ENCODE measurements at regions not wholly inside any gene's neighbourhood (a gene's known extent, or its start where the extent isn't known, plus 50 kb on each side); places are given as distances from the start of the nearest gene placed in this dataset.
"Not testable (repeated sequence)": the region's sequence is repeated elsewhere in the genome, so short reads cannot be mapped to it uniquely, and the experiment has no call there.

GRCh38 chr5:51661646-51662265 is 278.5 kb downstream of the ISL1 start:
- no peak for DNase-seq

DNA sequence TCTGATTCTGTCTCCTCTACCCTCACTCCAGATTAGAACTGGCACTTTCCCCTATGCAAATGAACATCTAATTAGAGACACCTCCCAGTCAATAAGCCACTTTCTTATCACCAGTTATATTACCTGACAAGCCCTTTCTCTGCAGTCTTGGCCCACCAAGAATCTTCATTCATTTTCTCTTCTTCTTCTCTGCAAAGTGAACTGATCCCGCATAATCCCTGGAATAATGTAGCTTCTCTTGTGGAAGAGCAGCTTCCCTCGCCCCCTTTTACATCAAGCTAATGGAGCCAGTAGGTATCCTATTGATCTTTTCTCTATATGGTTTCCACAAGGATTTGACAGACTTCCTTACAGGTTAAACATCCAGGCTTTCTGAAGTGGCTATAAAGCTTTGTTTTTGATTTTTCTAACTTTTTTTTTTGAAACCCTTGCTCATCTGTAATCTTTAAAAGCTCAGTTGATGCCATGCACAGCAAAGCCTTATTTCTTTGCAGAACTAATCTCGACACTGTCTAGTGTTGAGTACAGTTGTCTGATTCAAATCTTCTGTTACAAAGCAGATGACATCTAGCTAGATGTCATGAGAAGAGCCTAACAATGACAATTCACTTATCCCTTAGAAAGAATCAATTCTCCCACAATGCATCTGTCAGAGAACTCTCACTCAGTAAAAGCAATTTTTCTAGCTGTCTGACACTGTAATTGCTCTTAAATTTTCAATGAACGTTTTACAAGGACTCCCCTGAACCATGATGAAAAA is 281.4 kb downstream of the ISL1 start:
- no peak for DNase-seq

DNA sequence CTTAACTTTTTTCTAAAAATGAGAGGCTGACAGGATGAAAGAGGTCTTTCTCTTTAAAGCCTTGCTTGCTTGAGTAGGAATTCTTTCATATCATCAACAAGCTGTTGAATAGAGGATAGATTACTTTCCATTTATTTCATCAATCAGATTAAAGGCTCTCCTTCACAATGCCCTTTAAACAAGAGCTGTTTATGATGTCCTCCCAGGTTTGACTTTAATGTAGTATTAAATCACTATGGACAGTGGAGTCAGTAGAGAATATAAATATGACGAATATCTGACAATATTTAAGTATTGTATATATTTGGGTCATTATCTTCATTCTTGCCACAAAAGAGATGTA is 282.0 kb downstream of the ISL1 start:
- no peak for DNase-seq

DNA sequence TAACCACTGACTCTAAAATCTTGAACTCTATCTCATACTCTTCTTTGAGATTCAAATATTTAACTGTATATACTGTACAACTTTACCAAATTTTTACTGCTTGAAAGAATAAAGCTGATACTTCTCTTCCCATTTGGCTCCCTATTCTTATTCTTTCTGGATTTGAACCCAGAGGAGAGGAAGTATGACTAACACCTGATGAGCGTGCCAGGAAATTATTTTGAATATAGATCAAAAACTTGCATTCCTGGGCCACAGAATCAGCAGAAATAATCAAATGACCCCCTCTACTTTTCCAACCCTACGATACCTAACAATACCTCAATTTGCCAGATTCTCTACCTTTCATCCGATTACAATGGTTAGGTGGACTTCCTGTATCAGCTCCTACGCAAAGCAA is 285.8 kb downstream of the ISL1 start:
- no peak for DNase-seq

- no peak for DNase-seq
Observed at GRCh38 chr5:51678330-51678729, 295.1 kb downstream of the ISL1 start.

GRCh38 chr5:51679286-51679685 is 296.0 kb downstream of the ISL1 start:
- no peak for DNase-seq

GRCh38 chr5:51684794-51685355 is 301.6 kb downstream of the ISL1 start:
- DNase-seq = no peak

- no peak for DNase-seq
Observed at GRCh38 chr5:51685419-51685818, 302.2 kb downstream of the ISL1 start.

DNA sequence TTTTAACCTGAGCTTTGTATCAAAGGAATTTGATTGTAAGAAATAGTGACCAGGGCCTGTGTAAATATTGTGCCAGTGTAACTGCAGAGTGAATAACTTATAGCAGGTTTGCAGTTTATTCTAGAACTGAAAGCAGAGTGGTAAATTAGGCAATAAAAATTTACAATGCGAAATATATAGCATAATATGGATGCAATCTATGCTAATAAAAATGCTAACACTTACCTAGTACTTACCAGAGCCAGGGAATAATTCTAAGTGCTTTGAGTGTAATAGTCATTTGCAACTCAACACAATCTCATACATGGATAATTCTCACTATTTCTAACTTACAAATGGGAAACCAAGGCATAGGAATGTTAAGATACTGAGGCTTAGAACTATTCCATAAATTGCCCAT is 303.4 kb downstream of the ISL1 start:
- DNase-seq = no peak

DNA sequence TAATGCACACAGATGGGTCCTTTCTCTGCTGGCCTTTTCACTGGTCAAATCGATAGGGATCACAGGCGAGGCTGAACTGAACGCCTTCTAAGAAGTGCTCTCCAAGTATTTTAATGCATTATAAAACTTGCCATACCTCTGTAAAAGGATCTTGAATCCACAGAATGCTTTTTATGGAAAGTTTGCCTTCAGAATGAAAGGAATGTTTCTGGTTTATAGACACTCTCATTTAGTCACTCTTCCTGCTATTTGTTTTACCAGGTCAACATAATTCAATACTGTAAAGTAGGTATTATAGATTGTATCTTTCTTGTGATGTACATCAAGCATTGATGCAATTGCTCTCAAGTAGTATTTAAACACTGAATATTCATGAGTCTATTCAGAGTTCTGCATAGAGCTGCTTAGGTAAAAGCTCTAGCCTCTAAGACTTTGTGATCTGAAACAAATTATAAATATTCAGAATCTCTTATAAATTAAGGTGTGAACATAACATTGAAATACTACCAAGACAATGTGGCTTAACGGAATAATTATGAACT is 308.4 kb downstream of the ISL1 start:
- no peak for DNase-seq

- no peak for DNase-seq
Observed at GRCh38 chr5:51694826-51695225, 311.6 kb downstream of the ISL1 start.

DNA sequence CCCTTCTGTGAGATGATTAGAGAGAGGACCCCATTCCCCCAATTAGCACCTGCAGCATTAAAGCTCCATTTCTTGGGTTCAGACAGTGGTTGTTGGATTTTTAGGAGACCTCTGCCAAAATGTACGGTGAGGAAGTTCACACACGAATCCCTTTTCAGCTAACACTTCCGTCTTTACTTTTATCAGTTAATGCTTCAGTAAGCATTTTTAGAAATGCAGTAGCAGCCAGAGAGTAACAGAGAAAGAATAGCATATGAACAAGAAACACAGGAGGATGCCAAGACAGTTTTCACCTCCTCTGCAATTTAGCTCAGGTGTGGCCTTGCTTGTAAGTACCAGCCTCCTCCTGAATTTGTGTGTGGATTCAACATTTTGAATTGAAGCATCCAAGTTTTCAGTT is 312.9 kb downstream of the ISL1 start:
- no peak for DNase-seq

GRCh38 chr5:51702046-51702445 is 318.8 kb downstream of the ISL1 start:
- not testable (repeated sequence) for DNase-seq

DNA sequence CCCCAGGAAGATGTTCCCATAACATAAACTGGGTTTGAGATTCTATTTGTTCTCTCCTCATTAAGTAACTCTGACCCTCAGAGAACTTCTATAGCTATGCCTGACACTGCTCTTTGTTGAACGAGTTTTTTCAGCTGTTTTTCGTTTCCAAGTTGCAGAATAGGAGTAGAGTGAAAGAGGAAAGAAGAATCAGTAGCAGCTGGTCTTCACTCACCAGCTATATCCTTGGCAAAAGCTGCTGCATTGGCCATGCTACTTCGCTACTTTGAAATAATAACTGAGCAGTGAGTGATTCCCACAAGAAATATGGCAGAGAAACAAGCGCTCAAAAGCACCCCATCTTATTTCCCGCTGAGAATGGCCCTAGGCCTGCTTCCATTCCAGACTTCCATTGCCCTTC is 329.0 kb downstream of the ISL1 start:
- no peak for DNase-seq

- DNase-seq = not testable (repeated sequence)
Observed at GRCh38 chr5:51715445-51715844, 332.2 kb downstream of the ISL1 start.

DNA sequence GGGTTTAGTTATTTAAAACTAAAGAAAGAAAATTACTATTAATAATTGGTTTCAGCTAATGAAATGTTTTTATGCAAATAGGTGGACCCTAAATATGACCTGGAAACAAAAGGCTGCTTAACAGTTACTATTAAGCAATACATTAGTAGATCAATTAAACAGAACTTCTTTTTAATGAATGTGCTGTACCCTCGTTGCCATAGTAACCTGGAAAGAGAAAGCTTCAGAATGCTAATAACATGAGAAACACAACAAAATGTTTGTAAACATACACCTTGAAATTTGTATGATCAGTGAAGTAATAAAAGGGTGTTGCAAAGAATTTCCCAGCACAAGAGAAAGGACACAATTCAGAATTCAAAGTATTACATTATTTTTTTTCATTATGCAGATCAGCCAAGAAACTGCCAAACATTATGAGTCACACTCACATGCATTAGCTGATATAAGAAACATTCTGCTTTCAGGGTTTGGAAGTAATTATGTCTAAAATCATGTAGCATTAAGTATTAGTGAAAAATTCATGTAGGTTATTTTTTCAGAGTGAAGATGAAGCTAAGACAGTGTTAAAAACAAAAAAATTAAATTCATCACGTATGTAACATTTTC is 348.3 kb downstream of the ISL1 start:
- no peak for DNase-seq

DNA sequence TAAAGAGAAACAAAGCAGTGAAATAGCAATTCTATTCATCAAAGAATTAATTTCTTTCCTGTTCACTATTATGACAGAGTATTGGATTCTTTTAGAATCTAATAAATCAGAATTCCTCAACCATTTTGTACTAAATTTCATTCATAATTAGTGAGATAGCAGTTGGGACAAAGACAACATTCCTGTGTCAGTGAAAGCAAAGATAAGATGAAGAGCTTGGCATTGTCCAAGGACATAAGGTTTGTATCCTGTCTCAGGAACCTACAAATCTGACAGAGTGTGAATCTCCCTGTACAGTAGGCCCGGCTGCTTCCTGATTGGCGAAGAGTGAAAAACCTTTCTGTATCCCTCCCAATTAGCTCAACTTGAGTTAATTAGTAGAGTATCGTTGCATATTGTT is 349.1 kb downstream of the ISL1 start:
- DNase-seq = no peak

DNA sequence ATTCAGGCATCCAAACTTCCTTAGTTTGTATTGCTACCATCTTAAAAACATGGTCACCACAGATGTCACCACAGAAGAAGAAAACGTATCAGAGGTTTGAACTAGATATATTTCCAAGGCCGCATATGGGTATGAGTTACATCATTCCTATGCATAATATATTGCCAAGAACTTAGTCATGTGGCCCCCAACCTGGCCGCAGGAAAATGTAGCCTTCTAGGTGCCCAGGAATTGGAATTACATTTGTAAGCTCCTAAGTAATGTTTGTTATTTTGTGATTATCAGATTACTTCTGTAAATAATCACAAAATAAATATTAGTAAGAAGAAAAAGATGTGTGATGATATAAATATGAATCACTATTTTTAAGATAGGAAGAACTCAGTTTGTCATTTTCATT is 351.4 kb downstream of the ISL1 start:
- DNase-seq = no peak

DNA sequence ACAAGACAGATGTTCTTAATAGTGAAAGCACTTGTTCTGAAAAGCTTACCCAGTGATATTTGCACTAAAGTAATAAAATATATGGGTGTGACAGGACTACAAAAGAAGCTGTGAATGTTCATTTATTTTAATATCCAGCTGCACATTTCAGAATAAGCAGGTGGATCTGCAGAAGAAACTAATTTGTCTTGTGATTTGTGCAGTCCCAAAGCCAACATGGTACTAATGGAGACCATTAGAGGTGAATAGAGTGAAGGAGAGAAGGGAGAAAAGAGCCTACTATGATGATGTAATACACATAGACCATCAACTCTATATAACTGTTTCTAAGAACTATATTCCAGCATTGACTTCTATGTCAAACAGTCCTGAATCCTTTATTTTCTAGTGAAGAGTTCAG is 362.8 kb downstream of the ISL1 start:
- DNase-seq = no peak

DNA sequence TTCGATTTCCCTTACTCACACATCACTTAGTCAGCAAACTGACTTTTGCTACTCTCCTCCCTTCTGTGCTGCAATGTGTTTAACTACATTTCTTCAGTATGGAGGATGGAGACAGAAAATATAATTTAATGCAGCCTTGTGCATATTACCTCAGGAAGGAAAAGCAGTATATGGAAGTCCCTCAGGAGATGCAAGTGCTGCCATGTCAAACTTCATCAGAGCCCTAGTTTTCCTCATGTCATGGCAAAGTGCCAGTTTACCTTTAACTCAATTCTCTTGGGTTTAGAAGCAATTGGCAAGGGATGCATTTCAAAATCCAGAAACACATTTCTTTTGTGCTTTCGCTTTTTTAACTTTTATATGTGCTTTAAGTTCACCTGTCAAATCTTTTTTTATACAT is 365.4 kb downstream of the ISL1 start:
- DNase-seq = no peak

Measured in DMS79 (cell line).